Endothelial cell of umbilical vein (primary cell): ENCODE measurements at regions not wholly inside any gene's neighbourhood (a gene's known extent, or its start where the extent isn't known, plus 50 kb on each side); places are given as distances from the start of the nearest gene placed in this dataset.

Source experiments
- CTCF ChIP-seq, 2 donors: IDR thresholded peaks; 1 replicate in 1 of 2; 2 replicates in 1 of 2; pipeline ENCODE4 v1.5.1; 2011; ENCODE audit warnings: low read length in 2 of 2, mild to moderate bottlenecking in 2 of 2, moderate library complexity in 2 of 2, control low read depth in 1 of 2, inconsistent platforms in 1 of 2, low read depth in 1 of 2; ENCODE audit not compliant: insufficient read depth in 1 of 2; ENCODE audit errors: extremely low read depth in 1 of 2
- EZH2 ChIP-seq: IDR thresholded peaks from 2 replicates; pipeline ENCODE4 v1.6.1; 2012; ENCODE audit warnings: borderline replicate concordance, low read depth, mild to moderate bottlenecking, moderate library complexity, low read length, inconsistent platforms; ENCODE audit not compliant: severe bottlenecking
- FOS ChIP-seq: IDR thresholded peaks from 2 replicates; pipeline ENCODE4 v1.6.1; 2011; ENCODE audit warnings: mild to moderate bottlenecking, low read length, moderate library complexity, borderline replicate concordance; ENCODE audit not compliant: insufficient read depth
- GATA2 ChIP-seq: IDR thresholded peaks from 2 replicates; pipeline ENCODE4 v1.7.0; 2011; ENCODE audit warnings: low read depth, mild to moderate bottlenecking, moderate library complexity, mixed read lengths, low read length; ENCODE audit not compliant: insufficient read length, insufficient read depth
- JUN ChIP-seq: IDR thresholded peaks from 2 replicates; pipeline ENCODE4 v1.6.1; 2011; ENCODE audit warnings: borderline replicate concordance, low read depth; ENCODE audit not compliant: insufficient read length, insufficient read depth
- MAX ChIP-seq: IDR thresholded peaks from 2 replicates; pipeline ENCODE4 v1.6.1; 2011; ENCODE audit not compliant: insufficient read depth, insufficient read length
- MYC ChIP-seq: IDR thresholded peaks from one replicate; pipeline ENCODE4 v1.6.1; 2011; ENCODE audit warnings: mild to moderate bottlenecking, low read depth, low read length
- POLR2A ChIP-seq: IDR thresholded peaks from 2 replicates; pipeline ENCODE4 v1.6.1; 2012; ENCODE audit warnings: low read depth, mild to moderate bottlenecking, control low read depth, low read length
- POLR2AphosphoS5 ChIP-seq: IDR thresholded peaks from 2 replicates; pipeline ENCODE4 v1.6.1; 2012; ENCODE audit warnings: low read depth, mild to moderate bottlenecking, control low read depth, low read length, moderate library complexity; ENCODE audit not compliant: insufficient read depth

DNA sequence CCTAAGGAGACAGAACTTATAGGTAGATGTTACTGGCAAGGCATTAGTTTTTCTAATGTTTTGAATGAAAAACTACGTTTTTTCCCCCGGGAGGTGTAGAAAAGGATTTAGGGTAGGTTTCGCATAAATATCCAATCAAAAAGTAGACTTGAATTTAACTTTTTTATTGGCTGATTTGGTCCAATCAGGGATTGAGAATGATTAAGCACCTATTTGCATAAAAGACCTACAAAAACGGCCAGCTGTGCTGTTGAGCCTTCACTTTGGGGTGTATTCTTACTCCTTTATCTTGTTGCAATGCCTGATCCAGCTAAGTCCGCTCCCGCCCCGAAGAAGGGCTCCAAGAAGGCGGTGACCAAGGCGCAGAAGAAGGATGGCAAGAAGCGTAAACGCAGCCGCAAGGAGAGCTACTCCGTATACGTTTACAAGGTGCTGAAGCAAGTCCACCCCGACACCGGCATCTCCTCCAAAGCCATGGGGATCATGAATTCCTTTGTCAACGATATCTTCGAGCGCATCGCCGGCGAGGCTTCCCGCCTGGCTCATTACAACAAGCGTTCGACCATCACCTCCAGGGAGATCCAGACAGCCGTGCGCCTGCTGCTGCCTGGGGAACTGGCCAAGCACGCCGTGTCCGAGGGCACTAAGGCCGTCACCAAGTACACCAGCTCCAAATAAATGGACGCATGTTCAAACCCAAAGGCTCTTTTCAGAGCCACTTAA, 113.5 kb upstream of the BTN3A2 start:
- TF ChIP-seq CTCF (IDR thresholded peaks at IDR 0.05; ENCODE audit: extremely low read depth in 1 of 2, insufficient read depth in 1 of 2, low read depth in 1 of 2, low read length in 2 of 2) (no peak), POLR2A (peak; percentile 89), EZH2 (no peak), JUN (no peak), MAX (no peak), GATA2 (no peak), POLR2AphosphoS5 (peak; percentile 66), FOS (no peak), MYC (no peak)
